Heart right ventricle (tissue), 16 donors: ENCODE measurements at regions not wholly inside any gene's neighbourhood (a gene's known extent, or its start where the extent isn't known, plus 50 kb on each side); places are given as distances from the start of the nearest gene placed in this dataset.

ENCODE experiments used
- ATAC-seq, 8 donors: fragments of 200-7000 bp; cut with Tn5 transposase; one replicate each; pipeline ENCODE4 v1.9.1; 2020; ENCODE audit warnings: mild to moderate bottlenecking in 8 of 8, moderate library complexity in 8 of 8, moderate number of reproducible peaks in 1 of 8
- DNase-seq, 2 donors: peaks; one replicate each; pipeline ENCODE4 v3.0.0-alpha.2; 2020
- H3K27ac ChIP-seq, 10 donors: fragments of 200-600 bp; sonication (generic) in 2 of 10; one replicate each; pipeline versions ENCODE4 v1.5.0 to v1.8.0; 2020 to 2022; ENCODE audit warnings: mild to moderate bottlenecking in 3 of 10
- H3K27me3 ChIP-seq, 7 donors: fragments of 200-600 bp; one replicate each; pipeline ENCODE4 v1.8.0; 2021 to 2022; ENCODE audit warnings: mild to moderate bottlenecking in 2 of 7
- H3K36me3 ChIP-seq, 9 donors: fragments of 200-600 bp; sonication (generic) in 1 of 9; one replicate each; pipeline versions ENCODE4 v1.5.0 to v1.8.0; 2020 to 2022; ENCODE audit warnings: mild to moderate bottlenecking in 2 of 9
- H3K4me1 ChIP-seq, 9 donors: fragments of 200-600 bp; sonication (generic) in 1 of 9; one replicate each; pipeline versions ENCODE4 v1.5.0 to v1.8.0; 2020 to 2022; ENCODE audit warnings: mild to moderate bottlenecking in 4 of 9
- H3K4me3 ChIP-seq, 10 donors: fragments of 200-600 bp; sonication (generic) in 2 of 10; one replicate each; pipeline versions ENCODE4 v1.5.0 to v1.8.0; 2020 to 2022; ENCODE audit warnings: mild to moderate bottlenecking in 7 of 10, moderate library complexity in 2 of 10
- H3K9me3 ChIP-seq, 11 donors: fragments of 200-600 bp in 10 of 11; sonication (generic) in 2 of 11; one replicate each; pipeline versions ENCODE4 v1.5.0 to v1.8.0; 2013 to 2022; ENCODE audit warnings: mild to moderate bottlenecking in 2 of 11, control low read depth in 1 of 11, moderate library complexity in 1 of 11
- CTCF ChIP-seq, 9 donors: fragments of 200-600 bp; sonication (generic) in 2 of 9; IDR thresholded peaks; one replicate each; pipeline versions ENCODE4 v1.5.0 to v1.8.0; 2021 to 2022; ENCODE audit warnings: antibody characterized with exemption in 9 of 9, mild to moderate bottlenecking in 5 of 9, moderate library complexity in 1 of 9
- WGBS, 2 donors: extraction: QIAGEN DNeasy Blood & Tissue Kit; methylation state at CpG; one replicate each; pipeline ENCODE4 v1.1.7; 2013; ENCODE audit warnings: inconsistent platforms in 1 of 2; 5-methylcytosine and 5-hydroxymethylcytosine counted together
- intact Hi-C, 10 donors: fragments of 100-400 bp; cut with DNase I; formaldehyde crosslinking; loops; one replicate each; pipeline versions ENCODE4 v1.11.1 to v1.14.2; 2022
- donor health status: Arrhythmogenic right ventricular cardiomyopathy.
- donor health status: ischemic (EF 13 %, LVEDD 7.1; RV severe dilation, severe dysfunction).
- donor health status: healthy with polysubstance abuse.
- donor health status: DM: no; HTN: yes; CAD: no.
- donor health status: DM: no; HTN: no; CAD: no.
- donor health status: ischemic (EF 25% LVEDD 6.9; RV normal size, moderate dysfunction).
- donor health status: ischemic (EF 25% LVEDD 5.7; RV mildly dilated, moderate dysfunction).
- donor health status: healthy.
- donor health status: DM: yes; HTN: yes; CAD: no.
- donor health status: Ischemic cardiomyopathy.
- donor health status: ischemic (EF 35%, LVEDD 5.7; RV mildly dilated, moderate dysfunction).
- donor health status: nonischemic (EF 11% LVEDD 7.7; RV severe dilation, severe dysfunction).
- donor health status: DM: yes; HTN: yes; CAD: no.
- donor health status: PGD.
- donor health status: ischemic (EF 29% LVEDD 5.4; RV normal size, mild dysfunction).
- donor health status: nonischemic (EF 23%, LVEDD 6.1; RV moderate dilation, normal function).

- no peak overlapping the region for H3K27ac ChIP-seq
- H3K4me1 ChIP-seq = no peaks in the 10 kb centered on the region
- no peak for TF ChIP-seq CTCF (IDR thresholded peaks at IDR 0.05)
- H3K4me3 ChIP-seq = no peak overlapping the region
- H3K36me3 ChIP-seq = no peaks in the 10 kb centered on the region
- 67 to 83% methylated on average over 3 of the region's 3 CpGs for WGBS, 2 donors
- no peaks in the 10 kb centered on the region for H3K27me3 ChIP-seq
- no peak for DNase-seq
- H3K9me3 ChIP-seq = peaks cover 0 to 5% (median 0%) of the 10 kb centered on the region in 11 donors
- ATAC-seq = no peak
- intact Hi-C loops = loop anchor here in 1 of 10 donors (10.0 kb wide), 1 partner anchor 530 kb away; no protein-coding TSS in a partner anchor
Measured at GRCh38 chr9:106644661-106645060, 218.3 kb upstream of the ZNF462 start.

GRCh38 chr9:106648799-106649198 is 214.2 kb upstream of the ZNF462 start:
- TF ChIP-seq CTCF (IDR thresholded peaks at IDR 0.05) = peak in 6 of 9 donors; percentile 31 to 49 (median 42)
- WGBS, 2 donors = 32 to 51% methylated on average over 2 of the region's 2 CpGs
- Histone ChIP-seq H3K9me3 (peaks cover 0 to 6% (median 0%) of the 10 kb centered on the region in 11 donors), H3K4me3 (no peak overlapping the region), H3K27me3 (no peaks in the 10 kb centered on the region), H3K27ac (no peak overlapping the region), H3K4me1 (no peaks in the 10 kb centered on the region), H3K36me3 (no peaks in the 10 kb centered on the region)
- intact Hi-C loops = loop anchor here in 1 of 10 donors (10.0 kb wide), 1 partner anchor 526 kb away; no protein-coding TSS in a partner anchor
- ATAC-seq (no peak), DNase-seq (no peak)

- ATAC-seq = no peak
- intact Hi-C loops = loop anchor here in 2 of 10 donors (10.0 kb wide), 2 partner anchors 395 to 525 kb away; no protein-coding TSS in a partner anchor
- no peak for DNase-seq
- no peaks in the 10 kb centered on the region for H3K4me1 ChIP-seq
- no peak overlapping the region for H3K27ac ChIP-seq
- H3K4me3 ChIP-seq = no peak overlapping the region
- WGBS, 2 donors = 90 to 94% methylated on average over 4 of the region's 4 CpGs
- no peaks in the 10 kb centered on the region for H3K36me3 ChIP-seq
- no peaks in the 10 kb centered on the region for H3K27me3 ChIP-seq
- no peak for TF ChIP-seq CTCF (IDR thresholded peaks at IDR 0.05)
- H3K9me3 ChIP-seq = peaks cover 0 to 6% (median 0%) of the 10 kb centered on the region in 11 donors
Measured at GRCh38 chr9:106649664-106650063, 213.3 kb upstream of the ZNF462 start.

- ATAC-seq (peak in 2 of 8 donors; percentile 28 to 78), DNase-seq (no peak)
- Histone ChIP-seq H3K36me3 (no peaks in the 10 kb centered on the region), H3K27ac (no peak overlapping the region), H3K9me3 (peaks cover 0 to 6% (median 0%) of the 10 kb centered on the region in 11 donors), H3K27me3 (no peaks in the 10 kb centered on the region), H3K4me3 (no peak overlapping the region), H3K4me1 (no peaks in the 10 kb centered on the region)
- TF ChIP-seq CTCF (IDR thresholded peaks at IDR 0.05) = no peak
- intact Hi-C loops = loop anchor here in 1 of 10 donors (10.0 kb wide), 1 partner anchor 392 kb away; no protein-coding TSS in a partner anchor
Measured at GRCh38 chr9:106653213-106653612, 209.8 kb upstream of the ZNF462 start.
